Ovary (tissue), 3 donors: ENCODE measurements at regions not wholly inside any gene's neighbourhood (a gene's known extent, or its start where the extent isn't known, plus 50 kb on each side); places are given as distances from the start of the nearest gene placed in this dataset.

Experiments used
- EP300 ChIP-seq: sonication (generic); formaldehyde crosslinking; IDR thresholded peaks from one replicate; pipeline ENCODE4 v1.6.1; 2017; ENCODE audit warnings: antibody characterized with exemption
- POLR2A ChIP-seq: fragments of 450-650 bp; IDR thresholded peaks from one replicate; pipeline ENCODE4 v1.6.1; 2017; ENCODE audit warnings: antibody characterized with exemption, mild to moderate bottlenecking, moderate library complexity
- TF ChIP-seq, protein P1 (sequence below), 3 donors: fragments of 450-650 bp in 2 of 3; fragments of 200-600 bp in 1 of 3; IDR thresholded peaks; one replicate each; pipeline versions ENCODE4 v1.5.1 to v1.8.0; 2016 to 2022; ENCODE audit warnings: antibody characterized with exemption in 3 of 3, mild to moderate bottlenecking in 1 of 3
- donor health status: DM: no; HTN: no; CAD: no.

DNA sequence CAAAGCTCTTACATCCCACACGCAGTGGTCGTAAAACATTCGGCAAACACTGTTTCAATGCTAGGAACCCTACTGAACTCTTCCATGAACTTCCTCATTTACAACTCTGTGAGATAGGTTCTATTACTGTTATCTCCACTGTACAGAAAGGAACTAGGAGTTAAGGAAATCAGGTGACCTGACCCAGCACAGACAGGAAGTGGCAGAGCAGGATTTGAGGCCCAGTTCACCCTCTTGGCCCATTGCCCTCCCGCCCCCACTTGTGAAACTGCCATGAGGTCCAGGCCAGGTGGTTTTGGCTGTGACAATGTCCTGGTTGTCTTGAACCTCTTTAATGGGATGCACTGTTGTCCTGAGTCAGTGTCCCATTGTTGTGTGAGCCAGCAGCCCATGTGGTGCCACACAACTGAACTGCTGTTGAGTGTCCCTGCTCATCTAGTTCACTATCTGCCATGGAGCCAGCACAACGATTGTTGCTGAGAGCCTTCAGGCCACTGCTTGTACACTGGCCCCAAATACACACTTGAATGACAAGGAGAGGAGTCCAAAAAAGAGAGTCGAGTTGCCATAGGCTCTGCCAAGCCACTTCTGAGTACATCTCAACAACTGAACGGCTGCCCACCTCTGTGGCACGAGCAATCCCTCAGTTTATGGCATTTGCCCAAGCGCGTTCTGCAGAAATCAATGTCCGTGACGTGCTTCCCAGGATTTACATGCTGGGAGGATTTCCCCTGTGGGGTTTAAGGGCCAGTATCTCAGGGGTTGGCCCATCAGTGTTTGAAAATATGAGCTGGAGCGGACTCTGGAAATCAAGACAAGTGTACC, 484.6 kb downstream of the TSHZ3 start:
- TF ChIP-seq, protein P1, sequence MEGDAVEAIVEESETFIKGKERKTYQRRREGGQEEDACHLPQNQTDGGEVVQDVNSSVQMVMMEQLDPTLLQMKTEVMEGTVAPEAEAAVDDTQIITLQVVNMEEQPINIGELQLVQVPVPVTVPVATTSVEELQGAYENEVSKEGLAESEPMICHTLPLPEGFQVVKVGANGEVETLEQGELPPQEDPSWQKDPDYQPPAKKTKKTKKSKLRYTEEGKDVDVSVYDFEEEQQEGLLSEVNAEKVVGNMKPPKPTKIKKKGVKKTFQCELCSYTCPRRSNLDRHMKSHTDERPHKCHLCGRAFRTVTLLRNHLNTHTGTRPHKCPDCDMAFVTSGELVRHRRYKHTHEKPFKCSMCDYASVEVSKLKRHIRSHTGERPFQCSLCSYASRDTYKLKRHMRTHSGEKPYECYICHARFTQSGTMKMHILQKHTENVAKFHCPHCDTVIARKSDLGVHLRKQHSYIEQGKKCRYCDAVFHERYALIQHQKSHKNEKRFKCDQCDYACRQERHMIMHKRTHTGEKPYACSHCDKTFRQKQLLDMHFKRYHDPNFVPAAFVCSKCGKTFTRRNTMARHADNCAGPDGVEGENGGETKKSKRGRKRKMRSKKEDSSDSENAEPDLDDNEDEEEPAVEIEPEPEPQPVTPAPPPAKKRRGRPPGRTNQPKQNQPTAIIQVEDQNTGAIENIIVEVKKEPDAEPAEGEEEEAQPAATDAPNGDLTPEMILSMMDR (IDR thresholded peaks at IDR 0.05) = no peak
- TF ChIP-seq POLR2A (no peak), EP300 (no peak)
